K562 (cell line): ENCODE measurements at regions not wholly inside any gene's neighbourhood (a gene's known extent, or its start where the extent isn't known, plus 50 kb on each side); places are given as distances from the start of the nearest gene placed in this dataset.

ENCODE experiments used
- ATAC-seq: fragments of 200-7000 bp; cut with Tn5 transposase; 3 replicates; pipeline ENCODE4 v1.9.1; 2020; ENCODE audit warnings: moderate library complexity
- BruUV-seq: library from RNA; stranded (reverse); fragments of 400-500 nt; replicated peaks from 2 replicates; lab custom pipeline; 2021; lab: Mats Ljungman, UMichigan
- CTCF ChIA-PET: fragments of 300-600 bp; formaldehyde crosslinking; extraction: SDS; loops from one replicate; lab custom pipeline; 2021; ENCODE audit warnings: low intra/inter-chr PET ratio; lab: Yijun Ruan, JAX
- POLR2A ChIA-PET: fragments of 300-600, 350-650 bp; sonication (Branson Sonifier 250); formaldehyde crosslinking; extraction: SDS; loops from one replicate; lab custom pipeline; 2021; ENCODE audit warnings: antibody characterized with exemption, inconsistent platforms; lab: Yijun Ruan, JAX
- DNase-seq, 4 experiments: peaks; one replicate each; pipeline versions ENCODE4 v3.0.0 to v3.0.0-alpha.2; 2011 to 2018; ENCODE audit warnings: low spot score in 3 of 4, mixed read lengths in 3 of 4; ENCODE audit errors: extremely low read depth in 1 of 4
- FAIRE-seq: peaks from 2 replicates; lab custom pipeline; 2011; peaks lifted over from hg19 to GRCh38; lab: Jason Lieb, UNC
- H2AFZ ChIP-seq: 2 replicates; pipeline ENCODE4 v1.6.0; 2011; ENCODE audit warnings: low read depth, low read length, control low read depth, inconsistent platforms
- H3K27ac ChIP-seq: fragments of 200-600 bp; 3 replicates; pipeline ENCODE4 v1.8.0; 2011; ENCODE audit warnings: low read depth, mild to moderate bottlenecking, control low read depth, inconsistent platforms, low read length, moderate library complexity, mixed read lengths; ENCODE audit errors: extremely low read depth
- H3K27me3 ChIP-seq, 2 experiments: fragments of 300-600 bp in 1 of 2; 2 replicates in 1 of 2; 3 replicates in 1 of 2; pipeline versions ENCODE4 v1.6.0 to v1.8.0; 2011; ENCODE audit warnings: inconsistent platforms in 2 of 2, low read length in 2 of 2, mild to moderate bottlenecking in 1 of 2, mixed read lengths in 1 of 2, moderate library complexity in 1 of 2; ENCODE audit not compliant: control insufficient read depth in 2 of 2, insufficient read depth in 2 of 2
- H3K36me3 ChIP-seq: fragments of 300-600 bp; 3 replicates; pipeline ENCODE4 v1.8.0; 2011; ENCODE audit warnings: mild to moderate bottlenecking, low read length, inconsistent platforms; ENCODE audit not compliant: control insufficient read depth, insufficient read depth
- H3K4me1 ChIP-seq, 2 experiments: fragments of 200-600 bp in 1 of 2; replicated peaks in 1 of 2; 2 replicates in 1 of 2; 3 replicates in 1 of 2; pipeline versions ENCODE4 v1.5.1 to v1.8.0; 2011; ENCODE audit warnings: inconsistent platforms in 2 of 2, low read length in 2 of 2, mild to moderate bottlenecking in 1 of 2, mixed read lengths in 1 of 2, moderate library complexity in 1 of 2; ENCODE audit not compliant: control insufficient read depth in 2 of 2, insufficient read depth in 2 of 2
- H3K4me2 ChIP-seq: 2 replicates; pipeline ENCODE4 v1.6.1; 2011; ENCODE audit warnings: low read length, control low read depth, inconsistent platforms, mixed read lengths; ENCODE audit not compliant: insufficient read depth
- H3K4me3 ChIP-seq: fragments of 200-600 bp; sonication (generic), shearing (Covaris generic); 2 replicates; pipeline ENCODE4 v1.5.1; 2016; ENCODE audit warnings: control low read depth, inconsistent platforms
- H3K79me2 ChIP-seq: fragments of 200-600 bp; 3 replicates; pipeline ENCODE4 v1.8.0; 2011; ENCODE audit warnings: low read length, inconsistent platforms; ENCODE audit not compliant: control insufficient read depth, insufficient read depth
- H3K9ac ChIP-seq, 2 experiments: 2 replicates each; pipeline versions ENCODE4 v1.6.0 to v1.6.1; 2011; ENCODE audit warnings: low read depth in 2 of 2, low read length in 2 of 2, control low read depth in 1 of 2, inconsistent platforms in 1 of 2, mild to moderate bottlenecking in 1 of 2, mixed read lengths in 1 of 2; ENCODE audit not compliant: insufficient read depth in 1 of 2
- H3K9me1 ChIP-seq: one replicate; pipeline ENCODE4 v1.6.0; 2011; ENCODE audit warnings: inconsistent platforms, mild to moderate bottlenecking, low read length, moderate library complexity; ENCODE audit not compliant: control insufficient read depth, insufficient read depth
- H3K9me3 ChIP-seq: replicated peaks from 2 replicates; pipeline ENCODE4 v1.5.1; 2011; ENCODE audit warnings: low read depth, low read length, inconsistent platforms; ENCODE audit not compliant: control insufficient read depth, insufficient read depth
- H4K20me1 ChIP-seq: replicated peaks from 2 replicates; pipeline ENCODE4 v1.6.1; 2011; ENCODE audit warnings: low read length, inconsistent platforms, mixed read lengths; ENCODE audit not compliant: control insufficient read depth, insufficient read depth
- ARID2 ChIP-seq: fragments of 450-650 bp; IDR thresholded peaks from 2 replicates; pipeline ENCODE4 v1.6.1; 2017; ENCODE audit warnings: antibody characterized with exemption, mild to moderate bottlenecking
- ATF1 ChIP-seq, 2 experiments: fragments of 450-650 bp in 1 of 2; IDR thresholded peaks; 2 replicates each; pipeline ENCODE4 v1.6.1; 2016; ENCODE audit warnings: missing compliant biosample characterization in 1 of 2, missing genetic modification characterization in 1 of 2
- BCLAF1 ChIP-seq, 2 experiments: fragments of 450-650 bp in 1 of 2; IDR thresholded peaks; 2 replicates each; pipeline ENCODE4 v1.6.1; 2011 to 2017; ENCODE audit warnings: low read depth in 2 of 2, antibody characterized with exemption in 1 of 2, borderline replicate concordance in 1 of 2, low read length in 1 of 2, mild to moderate bottlenecking in 1 of 2, mixed read lengths in 1 of 2; ENCODE audit not compliant: control insufficient read depth in 1 of 2
- BHLHE40 ChIP-seq: IDR thresholded peaks from 2 replicates; pipeline ENCODE4 v1.6.1; 2011; ENCODE audit warnings: low read length, improper control_type of control experiment
- E2F3 ChIP-seq: fragments of 250-450 bp; sonication (Bioruptor Pico); IDR thresholded peaks from 2 replicates; pipeline ENCODE4 v1.4.0; 2020; ENCODE audit warnings: mild to moderate bottlenecking
- GABPA ChIP-seq: fragments of 200-800 bp; sonication (Bioruptor generic); conservative IDR thresholded peaks from 2 replicates; pipeline ENCODE4 v1.6.1; 2016; ENCODE audit warnings: low read depth, missing genetic modification characterization, missing compliant biosample characterization
- NFATC3 ChIP-seq: fragments of 450-650 bp; IDR thresholded peaks from 2 replicates; pipeline ENCODE4 v1.6.1; 2017; ENCODE audit warnings: mild to moderate bottlenecking
- NFE2L1 ChIP-seq: fragments of 450-650 bp; IDR thresholded peaks from 2 replicates; pipeline ENCODE4 v1.6.1; 2016; ENCODE audit warnings: missing genetic modification characterization, low read depth, mild to moderate bottlenecking, missing compliant biosample characterization, moderate library complexity, borderline replicate concordance
- NR2C2 ChIP-seq, 2 experiments: fragments of 200-800 bp in 1 of 2; sonication (Bioruptor generic) in 1 of 2; sonication (generic) in 1 of 2; formaldehyde crosslinking in 1 of 2; IDR thresholded peaks; 2 replicates each; pipeline versions ENCODE4 v1.6.1 to v1.8.0; 2016 to 2022; ENCODE audit warnings: mild to moderate bottlenecking in 1 of 2, missing compliant biosample characterization in 1 of 2, missing genetic modification characterization in 1 of 2, missing genetic modification reagents in 1 of 2
- RNF2 ChIP-seq: sonication (generic); IDR thresholded peaks from 2 replicates; pipeline ENCODE4 v1.6.1; 2016
- SMARCB1 ChIP-seq: IDR thresholded peaks from 2 replicates; pipeline ENCODE4 v1.6.1; 2011; ENCODE audit warnings: improper control_type of control experiment, low read depth; ENCODE audit not compliant: insufficient read length
- YY1 ChIP-seq, 3 experiments: IDR thresholded peaks; 2 replicates each; pipeline ENCODE4 v1.6.1; 2011; ENCODE audit warnings: low read length in 2 of 3, mild to moderate bottlenecking in 2 of 3, moderate library complexity in 2 of 3, borderline replicate concordance in 1 of 3, control low read depth in 1 of 3, low read depth in 1 of 3; ENCODE audit not compliant: insufficient read depth in 3 of 3, insufficient replicate concordance in 2 of 3, control insufficient read depth in 1 of 3, insufficient read length in 1 of 3; ENCODE audit errors: extremely low read depth in 1 of 3
- ZHX1 ChIP-seq: fragments of 150-350 bp; conservative IDR thresholded peaks from 2 replicates; pipeline ENCODE4 v1.6.1; 2014; ENCODE audit warnings: low read length
- ZNF143 ChIP-seq: sonication (generic); formaldehyde crosslinking; IDR thresholded peaks from 2 replicates; pipeline ENCODE4 v1.9.0; 2022; ENCODE audit warnings: mild to moderate bottlenecking, missing genetic modification reagents
- ZNF354B ChIP-seq: fragments of 250-450 bp; sonication (Bioruptor Pico); IDR thresholded peaks from 2 replicates; pipeline ENCODE4 v1.4.0; 2020
- ZSCAN32 ChIP-seq: fragments of 450-650 bp; formaldehyde crosslinking; IDR thresholded peaks from 2 replicates; pipeline ENCODE4 v1.4.0; 2020; ENCODE audit warnings: mild to moderate bottlenecking, moderate library complexity
- WGBS: fragments of 100-300 bp; shearing (Covaris generic); methylation state at CpG from one replicate; pipeline ENCODE4 v1.1.6; 2016; ENCODE audit warnings: low coverage, mixed read lengths; ENCODE audit not compliant: insufficient coverage; ENCODE audit errors: missing lambda C conversion rate; 5-methylcytosine and 5-hydroxymethylcytosine counted together
- in situ Hi-C: fragments of 300-500 bp; cut with MboI; formaldehyde crosslinking; loops from 4 replicates; pipeline ENCODE4 v1.15.0; 2018; ENCODE audit warnings: inconsistent platforms, mixed read lengths
- intact Hi-C: fragments of 100-400 bp; cut with micrococcal nuclease; formaldehyde crosslinking; loops from 2 replicates; pipeline ENCODE4 v1.14.2; 2022

GRCh38 chr12:86721713-86722397, 465.7 kb upstream of the MGAT4C start:
- BruUV-seq, result no TSS peak
- FAIRE-seq (no peak), ATAC-seq (no peak), DNase-seq (no peak)
- H3K79me2 ChIP-seq, result no peaks in the 10 kb centered on the region
- H2AFZ ChIP-seq, result no peak overlapping the region
- H4K20me1 ChIP-seq, result no peaks in the 10 kb centered on the region
- H3K27ac ChIP-seq, result no peak overlapping the region
- WGBS, result 0% methylated on average over 5 of the region's 5 CpGs
- no peaks in the 10 kb centered on the region for H3K27me3 ChIP-seq
- no peaks in the 10 kb centered on the region for H3K9me3 ChIP-seq
- H3K9ac ChIP-seq, result no peak overlapping the region
- no peaks in the 10 kb centered on the region for H3K36me3 ChIP-seq
- intact Hi-C loops, result no loop called here
- in situ Hi-C loops, result no loop called here
- no peaks in the 10 kb centered on the region for H3K4me1 ChIP-seq
- H3K4me3 ChIP-seq, result no peak overlapping the region
- POLR2A ChIA-PET, result no interaction called here
- H3K9me1 ChIP-seq, result no peaks in the 10 kb centered on the region
- CTCF ChIA-PET, result no interaction called here
- H3K4me2 ChIP-seq, result no peak overlapping the region
- TF ChIP-seq ATF1 (CRISPR knock-in tag; IDR thresholded peaks at IDR 0.05) (no peak), ATF1 (tag; IDR thresholded peaks at IDR 0.05) (no peak), ZNF354B (CRISPR knock-in tag) (no peak), ARID2 (no peak), ZSCAN32 (CRISPR knock-in tag) (no peak), NFATC3 (no peak), ZHX1 (no peak), SMARCB1 (no peak), BCLAF1 (IDR thresholded peaks at IDR 0.05; ENCODE audit: borderline replicate concordance in 1 of 2, control insufficient read depth in 1 of 2, low read depth in 2 of 2, low read length in 1 of 2) (no peak), NR2C2 (CRISPR knock-in tag; IDR thresholded peaks at IDR 0.05) (no peak), NR2C2 (tag; IDR thresholded peaks at IDR 0.05) (no peak), YY1 (IDR thresholded peaks at IDR 0.05; ENCODE audit: borderline replicate concordance in 1 of 3, control insufficient read depth in 1 of 3, extremely low read depth in 1 of 3, insufficient read depth in 3 of 3, insufficient read length in 1 of 3, insufficient replicate concordance in 2 of 3, low read depth in 1 of 3, low read length in 2 of 3) (no peak), BHLHE40 (no peak), E2F3 (no peak), NFE2L1 (tag) (no peak), ZNF143 (no peak), GABPA (no peak), RNF2 (no peak)
